Fibroblast of lung (primary cell): ENCODE measurements at regions not wholly inside any gene's neighbourhood (a gene's known extent, or its start where the extent isn't known, plus 50 kb on each side); places are given as distances from the start of the nearest gene placed in this dataset.

Experiments
- DNase-seq, 2 donors: peaks; one replicate each; pipeline versions ENCODE4 v3.0.0 to v3.0.0-alpha.2; 2010; ENCODE audit warnings: low read depth in 2 of 2
- H2AFZ ChIP-seq: 2 replicates; pipeline ENCODE4 v1.5.1; 2012; ENCODE audit warnings: low read length, control low read depth, inconsistent platforms
- H3K27ac ChIP-seq: 2 replicates; pipeline ENCODE4 v1.5.1; 2011; ENCODE audit warnings: low read length, control low read depth; ENCODE audit not compliant: insufficient read depth
- H3K27me3 ChIP-seq: 2 replicates; pipeline ENCODE4 v1.5.1; 2011; ENCODE audit warnings: mild to moderate bottlenecking, low read length; ENCODE audit not compliant: control insufficient read depth, insufficient read depth
- H3K36me3 ChIP-seq: 2 replicates; pipeline ENCODE4 v1.5.1; 2011; ENCODE audit warnings: low read length; ENCODE audit not compliant: control insufficient read depth, insufficient read depth
- H3K4me1 ChIP-seq: 2 replicates; pipeline ENCODE4 v1.5.1; 2011; ENCODE audit warnings: low read length; ENCODE audit not compliant: control insufficient read depth, insufficient read depth; ENCODE audit errors: extremely low read depth
- H3K4me2 ChIP-seq: 2 replicates; pipeline ENCODE4 v1.5.1; 2011; ENCODE audit warnings: low read length, control low read depth; ENCODE audit not compliant: insufficient read depth; ENCODE audit errors: extremely low read depth
- H3K4me3 ChIP-seq, 4 experiments: fragments of 200-600 bp in 1 of 4; sonication (generic) in 1 of 4; replicated peaks in 1 of 4; 2 replicates each; pipeline ENCODE4 v1.5.1; 2011 to 2016; ENCODE audit warnings: low read length in 4 of 4, low read depth in 3 of 4, mild to moderate bottlenecking in 3 of 4, control low read depth in 2 of 4, inconsistent platforms in 1 of 4, mixed read lengths in 1 of 4; ENCODE audit not compliant: insufficient read depth in 1 of 4; ENCODE audit errors: control extremely low read depth in 1 of 4
- H3K79me2 ChIP-seq: 2 replicates; pipeline ENCODE4 v1.5.1; 2012; ENCODE audit warnings: mild to moderate bottlenecking, low read length, inconsistent platforms; ENCODE audit not compliant: control insufficient read depth, insufficient read depth
- H3K9ac ChIP-seq: 2 replicates; pipeline ENCODE4 v1.5.1; 2011; ENCODE audit warnings: mild to moderate bottlenecking, low read length, control low read depth; ENCODE audit not compliant: insufficient read depth
- H3K9me3 ChIP-seq: 2 replicates; pipeline ENCODE4 v1.5.1; 2012; ENCODE audit warnings: low read depth, low read length; ENCODE audit not compliant: control insufficient read depth, insufficient read depth
- H4K20me1 ChIP-seq: 2 replicates; pipeline ENCODE4 v1.5.1; 2011; ENCODE audit warnings: low read length; ENCODE audit not compliant: control insufficient read depth, insufficient read depth; ENCODE audit errors: extremely low read depth
- EZH2 ChIP-seq: IDR thresholded peaks from 2 replicates; pipeline ENCODE4 v1.5.1; 2012; ENCODE audit warnings: low read length, control low read depth, mild to moderate bottlenecking; ENCODE audit errors: missing control alignments
- TF ChIP-seq, protein P1 (sequence below), 2 donors: IDR thresholded peaks in 1 of 2; conservative IDR thresholded peaks in 1 of 2; 1 replicate in 1 of 2; 2 replicates in 1 of 2; pipeline ENCODE4 v1.5.1; 2011 to 2012; ENCODE audit warnings: low read length in 2 of 2, control low read depth in 1 of 2, inconsistent platforms in 1 of 2, low read depth in 1 of 2, mild to moderate bottlenecking in 1 of 2

DNA sequence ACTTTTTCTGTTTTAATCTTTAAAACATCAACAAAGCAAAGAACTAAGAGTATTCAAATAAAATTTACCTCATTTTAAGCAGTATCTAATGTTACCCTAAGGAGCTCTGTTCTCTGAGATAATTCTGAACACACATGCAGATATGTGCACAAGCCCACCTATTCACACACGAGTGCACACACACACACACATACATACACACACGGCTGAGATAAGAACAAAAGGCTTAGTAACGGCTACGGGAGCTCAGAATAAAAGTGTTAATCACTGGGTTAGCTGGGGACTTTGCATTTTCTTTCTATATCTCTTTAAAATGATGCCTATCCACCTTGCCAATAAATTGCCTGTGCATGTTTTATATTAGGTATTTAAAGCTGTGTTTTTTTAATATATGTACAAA is 1096.3 kb downstream of the GALC start:
- H3K4me3 ChIP-seq: no peak overlapping the region
- no peak overlapping the region for H3K4me2 ChIP-seq
- no peak for TF ChIP-seq EZH2
- TF ChIP-seq, protein P1, sequence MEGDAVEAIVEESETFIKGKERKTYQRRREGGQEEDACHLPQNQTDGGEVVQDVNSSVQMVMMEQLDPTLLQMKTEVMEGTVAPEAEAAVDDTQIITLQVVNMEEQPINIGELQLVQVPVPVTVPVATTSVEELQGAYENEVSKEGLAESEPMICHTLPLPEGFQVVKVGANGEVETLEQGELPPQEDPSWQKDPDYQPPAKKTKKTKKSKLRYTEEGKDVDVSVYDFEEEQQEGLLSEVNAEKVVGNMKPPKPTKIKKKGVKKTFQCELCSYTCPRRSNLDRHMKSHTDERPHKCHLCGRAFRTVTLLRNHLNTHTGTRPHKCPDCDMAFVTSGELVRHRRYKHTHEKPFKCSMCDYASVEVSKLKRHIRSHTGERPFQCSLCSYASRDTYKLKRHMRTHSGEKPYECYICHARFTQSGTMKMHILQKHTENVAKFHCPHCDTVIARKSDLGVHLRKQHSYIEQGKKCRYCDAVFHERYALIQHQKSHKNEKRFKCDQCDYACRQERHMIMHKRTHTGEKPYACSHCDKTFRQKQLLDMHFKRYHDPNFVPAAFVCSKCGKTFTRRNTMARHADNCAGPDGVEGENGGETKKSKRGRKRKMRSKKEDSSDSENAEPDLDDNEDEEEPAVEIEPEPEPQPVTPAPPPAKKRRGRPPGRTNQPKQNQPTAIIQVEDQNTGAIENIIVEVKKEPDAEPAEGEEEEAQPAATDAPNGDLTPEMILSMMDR (conservative IDR thresholded peaks at IDR 0.05 in 1 of 2, IDR thresholded peaks at IDR 0.05 in 1 of 2; ENCODE audit: low read depth in 1 of 2, low read length in 2 of 2): no peak
- H4K20me1 ChIP-seq: no peaks in the 10 kb centered on the region
- H3K79me2 ChIP-seq: no peaks in the 10 kb centered on the region
- no peaks in the 10 kb centered on the region for H3K36me3 ChIP-seq
- H3K27me3 ChIP-seq: no peaks in the 10 kb centered on the region
- no peak overlapping the region for H2AFZ ChIP-seq
- H3K9ac ChIP-seq: no peak overlapping the region
- no peaks in the 10 kb centered on the region for H3K9me3 ChIP-seq
- H3K27ac ChIP-seq: no peak overlapping the region
- no peaks in the 10 kb centered on the region for H3K4me1 ChIP-seq
- DNase-seq: no peak

DNA sequence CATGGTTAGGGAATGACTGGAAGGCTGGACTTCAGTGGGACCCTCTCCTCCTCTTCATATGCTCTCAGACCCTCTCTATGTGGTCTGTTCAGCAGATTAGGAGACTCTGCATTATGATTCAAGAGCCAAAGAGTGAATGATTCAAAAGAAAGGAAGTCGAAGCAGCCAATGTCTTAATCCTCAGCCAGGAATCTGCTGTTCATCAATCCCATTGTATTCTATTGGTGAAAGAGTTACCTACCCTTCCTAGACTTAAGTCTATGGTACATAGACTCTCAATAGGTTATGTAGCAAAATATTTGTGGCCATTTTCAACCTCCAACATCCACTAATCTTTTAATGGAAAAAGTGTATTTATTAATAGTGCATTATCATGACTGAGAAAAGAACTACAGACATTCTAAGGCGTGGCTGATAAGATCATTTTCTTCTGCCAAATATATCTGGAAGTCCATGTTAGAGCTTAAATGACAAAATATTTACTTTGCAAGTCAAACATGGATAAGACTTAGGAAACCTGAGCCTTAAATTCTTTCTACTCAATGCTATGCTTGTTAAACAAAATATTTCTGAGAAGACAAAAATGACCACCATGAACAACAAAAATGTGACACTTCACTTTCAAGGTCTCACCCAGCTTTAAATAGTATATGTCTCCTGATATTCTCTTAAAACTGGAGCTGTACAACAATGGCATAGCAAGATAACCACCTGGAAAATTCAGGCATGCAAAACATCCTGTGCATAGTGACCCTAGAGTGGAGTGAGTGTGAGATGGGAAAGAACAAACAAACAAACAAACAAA is 1100.6 kb downstream of the GALC start:
- Histone ChIP-seq H3K9me3 (no peaks in the 10 kb centered on the region), H2AFZ (no peak overlapping the region), H3K79me2 (no peaks in the 10 kb centered on the region), H3K27me3 (no peaks in the 10 kb centered on the region), H4K20me1 (no peaks in the 10 kb centered on the region), H3K4me3 (no peak overlapping the region), H3K9ac (no peak overlapping the region), H3K4me1 (no peaks in the 10 kb centered on the region), H3K4me2 (no peak overlapping the region), H3K27ac (no peak overlapping the region), H3K36me3 (no peaks in the 10 kb centered on the region)
- TF ChIP-seq EZH2: no peak
- TF ChIP-seq, protein P1 (conservative IDR thresholded peaks at IDR 0.05 in 1 of 2, IDR thresholded peaks at IDR 0.05 in 1 of 2; ENCODE audit: low read depth in 1 of 2, low read length in 2 of 2): no peak
- DNase-seq: peak in 1 of 2 donors; percentile 51

DNA sequence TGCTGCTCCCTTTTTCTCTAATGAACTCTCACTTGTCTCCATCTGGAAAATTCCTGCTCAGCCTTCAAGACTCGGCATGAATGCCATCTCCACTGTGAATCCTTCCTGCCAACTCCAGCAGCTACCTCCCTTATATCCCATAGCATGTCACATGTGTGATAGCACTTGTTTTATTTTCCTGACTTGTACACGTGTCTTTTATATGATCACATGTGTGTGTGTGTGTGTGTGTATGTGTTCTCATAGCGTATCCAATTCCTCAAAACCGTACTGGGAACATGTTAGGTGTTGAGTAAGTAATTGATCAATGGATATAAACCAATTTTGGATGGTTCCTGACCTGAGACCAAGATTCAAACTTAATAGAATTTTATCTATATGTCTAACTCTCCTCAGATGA is 1107.7 kb downstream of the GALC start:
- Histone ChIP-seq H3K4me2 (no peak overlapping the region), H4K20me1 (no peaks in the 10 kb centered on the region), H3K9me3 (no peaks in the 10 kb centered on the region), H3K27ac (no peak overlapping the region), H3K79me2 (no peaks in the 10 kb centered on the region), H3K36me3 (no peaks in the 10 kb centered on the region), H3K9ac (no peak overlapping the region), H3K4me3 (no peak overlapping the region), H3K4me1 (no peaks in the 10 kb centered on the region), H3K27me3 (no peaks in the 10 kb centered on the region), H2AFZ (no peak overlapping the region)
- DNase-seq: no peak
- no peak for TF ChIP-seq EZH2
- TF ChIP-seq, protein P1 (conservative IDR thresholded peaks at IDR 0.05 in 1 of 2, IDR thresholded peaks at IDR 0.05 in 1 of 2; ENCODE audit: low read depth in 1 of 2, low read length in 2 of 2): no peak
